ENCODE measurements at regions not wholly inside any gene's neighbourhood (a gene's known extent, or its start where the extent isn't known, plus 50 kb on each side); places are given as distances from the start of the nearest gene placed in this dataset.

DNA sequence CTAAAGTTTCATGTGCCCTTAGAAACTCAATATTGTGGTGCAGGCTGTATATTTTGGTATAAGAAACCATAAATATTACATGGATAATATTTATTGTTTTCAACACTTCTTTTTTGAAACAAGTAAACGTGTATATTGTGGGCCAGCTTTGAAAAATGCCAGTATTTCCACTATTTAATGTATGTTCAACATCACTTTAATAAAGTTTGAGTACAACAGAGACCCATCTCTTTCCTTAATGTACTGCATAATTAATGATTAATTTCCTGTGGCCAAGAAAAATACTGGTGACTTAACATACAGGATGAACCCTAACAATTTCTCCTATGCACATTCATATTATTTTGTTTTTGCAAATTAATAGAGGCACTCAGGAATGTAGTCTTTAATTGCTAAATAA lies 2891.5 kb downstream of the PCDH9 start:
- no CpG with 5 or more reads among the region's 1 CpG for WGBS, 2 experiments (ENCODE audit: extremely low coverage in 2 of 2, insufficient read length in 1 of 2)
- Histone ChIP-seq H2AFZ (replicated peaks; ENCODE audit: low read length, poor library complexity) (no peak overlapping the region), H4K20me1 (ENCODE audit: insufficient read depth, low read length) (no peaks in the 10 kb centered on the region), H3K79me1 (ENCODE audit: low read depth in 1 of 2, low read length in 2 of 2) (no peaks in the 10 kb centered on the region), H3K4ac (ENCODE audit: low read depth, low read length) (no peak overlapping the region), H3K4me3 (ENCODE audit: insufficient read depth, low read depth, low read length) (no peak overlapping the region), H3K56ac (ENCODE audit: extremely low read depth, insufficient read depth, low read length) (no peak overlapping the region), H4K5ac (ENCODE audit: low read depth, low read length) (no peak overlapping the region), H3K27ac (ENCODE audit: insufficient read depth, low read length) (no peak overlapping the region), H4K91ac (ENCODE audit: insufficient read depth, low read depth, low read length) (no peak overlapping the region), H3K9me3 (ENCODE audit: control insufficient read depth, insufficient read depth, low read length) (0 out of 2 replicates have a peak, but pooled peaks cover 3% of the 10 kb centered on the region), H3K27me3 (ENCODE audit: control insufficient read depth, insufficient read depth, low read length) (no peaks in the 10 kb centered on the region), H2AK5ac (ENCODE audit: low read depth, low read length) (no peak overlapping the region), H2AK9ac (replicated peaks; ENCODE audit: low read depth, low read length, poor library complexity) (no peak overlapping the region), H3K18ac (ENCODE audit: low read depth, low read length) (no peak overlapping the region), H2BK20ac (ENCODE audit: low read depth, low read length) (no peak overlapping the region), H3K14ac (replicated peaks; ENCODE audit: low read depth, low read length) (no peak overlapping the region), H3K4me1 (ENCODE audit: control insufficient read depth, insufficient read depth, low read length) (no peaks in the 10 kb centered on the region), H2BK120ac (ENCODE audit: low read depth, low read length) (no peak overlapping the region), H4K8ac (ENCODE audit: low read depth in 2 of 2, low read length in 2 of 2) (no peak overlapping the region), H3K9ac (ENCODE audit: low read depth, low read length) (no peak overlapping the region), H3K23ac (ENCODE audit: low read depth, low read length) (no peak overlapping the region), H3K9me1 (ENCODE audit: insufficient read depth, low read length) (no peaks in the 10 kb centered on the region), H3K4me2 (ENCODE audit: low read depth, low read length) (no peak overlapping the region), H2BK15ac (ENCODE audit: low read depth, low read length) (no peak overlapping the region), H2BK5ac (ENCODE audit: low read depth, low read length, poor library complexity, severe bottlenecking) (no peak overlapping the region), H3K36me3 (ENCODE audit: control insufficient read depth, insufficient read depth, low read length) (no peaks in the 10 kb centered on the region)
- no peak for ATAC-seq (ENCODE audit: low read depth)
- DNase-seq: no peak
- TF ChIP-seq, protein P1, sequence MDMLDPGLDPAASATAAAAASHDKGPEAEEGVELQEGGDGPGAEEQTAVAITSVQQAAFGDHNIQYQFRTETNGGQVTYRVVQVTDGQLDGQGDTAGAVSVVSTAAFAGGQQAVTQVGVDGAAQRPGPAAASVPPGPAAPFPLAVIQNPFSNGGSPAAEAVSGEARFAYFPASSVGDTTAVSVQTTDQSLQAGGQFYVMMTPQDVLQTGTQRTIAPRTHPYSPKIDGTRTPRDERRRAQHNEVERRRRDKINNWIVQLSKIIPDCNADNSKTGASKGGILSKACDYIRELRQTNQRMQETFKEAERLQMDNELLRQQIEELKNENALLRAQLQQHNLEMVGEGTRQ (IDR thresholded peaks at IDR 0.05; ENCODE audit: low read depth, low read length): no peak
- TF ChIP-seq CTCF (conservative IDR thresholded peaks at IDR 0.05; ENCODE audit: low read depth, low read length): no peak
- TF ChIP-seq MXI1 (IDR thresholded peaks at IDR 0.05; ENCODE audit: borderline replicate concordance, low read depth, low read length): no peak
- intact Hi-C loops (cut with micrococcal nuclease): no loop called here
- in situ Hi-C loops (cut with MboI; ENCODE audit: low sequenced_read_pairs): no loop called here
- POLR2A ChIA-PET (ENCODE audit: unreplicated experiment): no interaction called here
- dilution Hi-C loops (cut with HindIII; ENCODE audit: low sequenced_read_pairs, unreplicated experiment): no loop called here
- BruUV-seq (replicated peaks): no TSS peak
- CTCF ChIA-PET: no interaction called here
